D721Med (cell line): ENCODE measurements at regions not wholly inside any gene's neighbourhood (a gene's known extent, or its start where the extent isn't known, plus 50 kb on each side); places are given as distances from the start of the nearest gene placed in this dataset.

ENCODE experiments used
- DNase-seq: peaks from one replicate; pipeline ENCODE4 v3.0.0; 2011; ENCODE audit warnings: low spot score; ENCODE audit not compliant: insufficient read length
- FAIRE-seq: peaks from 2 replicates; lab custom pipeline; 2011; peaks lifted over from hg19 to GRCh38; lab: Jason Lieb, UNC
- TF ChIP-seq, protein P1 (sequence below): IDR thresholded peaks from 2 replicates; pipeline ENCODE4 v1.5.1; 2012; ENCODE audit warnings: mild to moderate bottlenecking, control low read depth; ENCODE audit not compliant: insufficient read depth; ENCODE audit errors: missing control alignments

DNA sequence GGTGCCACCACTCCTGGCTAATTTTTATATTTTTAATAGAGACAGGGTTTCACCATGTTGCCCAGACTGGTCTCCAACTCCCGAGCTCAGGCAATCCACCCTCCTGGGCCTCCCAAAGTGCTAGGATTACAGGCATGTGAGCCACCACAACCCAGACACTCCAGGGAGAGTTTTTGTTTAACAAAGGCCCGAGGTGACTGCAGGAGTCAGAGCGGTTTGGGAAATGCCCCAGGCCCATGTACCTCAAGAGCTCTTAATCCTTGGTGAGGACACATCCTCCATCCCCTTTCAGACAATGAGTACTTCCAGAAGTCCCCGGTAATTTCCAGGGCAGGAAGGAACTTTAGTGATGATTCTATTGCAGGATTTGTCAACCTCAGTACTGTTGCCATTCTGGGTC is 176.0 kb downstream of the ESRRB start:
- no peak for DNase-seq
- TF ChIP-seq, protein P1, sequence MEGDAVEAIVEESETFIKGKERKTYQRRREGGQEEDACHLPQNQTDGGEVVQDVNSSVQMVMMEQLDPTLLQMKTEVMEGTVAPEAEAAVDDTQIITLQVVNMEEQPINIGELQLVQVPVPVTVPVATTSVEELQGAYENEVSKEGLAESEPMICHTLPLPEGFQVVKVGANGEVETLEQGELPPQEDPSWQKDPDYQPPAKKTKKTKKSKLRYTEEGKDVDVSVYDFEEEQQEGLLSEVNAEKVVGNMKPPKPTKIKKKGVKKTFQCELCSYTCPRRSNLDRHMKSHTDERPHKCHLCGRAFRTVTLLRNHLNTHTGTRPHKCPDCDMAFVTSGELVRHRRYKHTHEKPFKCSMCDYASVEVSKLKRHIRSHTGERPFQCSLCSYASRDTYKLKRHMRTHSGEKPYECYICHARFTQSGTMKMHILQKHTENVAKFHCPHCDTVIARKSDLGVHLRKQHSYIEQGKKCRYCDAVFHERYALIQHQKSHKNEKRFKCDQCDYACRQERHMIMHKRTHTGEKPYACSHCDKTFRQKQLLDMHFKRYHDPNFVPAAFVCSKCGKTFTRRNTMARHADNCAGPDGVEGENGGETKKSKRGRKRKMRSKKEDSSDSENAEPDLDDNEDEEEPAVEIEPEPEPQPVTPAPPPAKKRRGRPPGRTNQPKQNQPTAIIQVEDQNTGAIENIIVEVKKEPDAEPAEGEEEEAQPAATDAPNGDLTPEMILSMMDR, result no peak
- no peak for FAIRE-seq

DNA sequence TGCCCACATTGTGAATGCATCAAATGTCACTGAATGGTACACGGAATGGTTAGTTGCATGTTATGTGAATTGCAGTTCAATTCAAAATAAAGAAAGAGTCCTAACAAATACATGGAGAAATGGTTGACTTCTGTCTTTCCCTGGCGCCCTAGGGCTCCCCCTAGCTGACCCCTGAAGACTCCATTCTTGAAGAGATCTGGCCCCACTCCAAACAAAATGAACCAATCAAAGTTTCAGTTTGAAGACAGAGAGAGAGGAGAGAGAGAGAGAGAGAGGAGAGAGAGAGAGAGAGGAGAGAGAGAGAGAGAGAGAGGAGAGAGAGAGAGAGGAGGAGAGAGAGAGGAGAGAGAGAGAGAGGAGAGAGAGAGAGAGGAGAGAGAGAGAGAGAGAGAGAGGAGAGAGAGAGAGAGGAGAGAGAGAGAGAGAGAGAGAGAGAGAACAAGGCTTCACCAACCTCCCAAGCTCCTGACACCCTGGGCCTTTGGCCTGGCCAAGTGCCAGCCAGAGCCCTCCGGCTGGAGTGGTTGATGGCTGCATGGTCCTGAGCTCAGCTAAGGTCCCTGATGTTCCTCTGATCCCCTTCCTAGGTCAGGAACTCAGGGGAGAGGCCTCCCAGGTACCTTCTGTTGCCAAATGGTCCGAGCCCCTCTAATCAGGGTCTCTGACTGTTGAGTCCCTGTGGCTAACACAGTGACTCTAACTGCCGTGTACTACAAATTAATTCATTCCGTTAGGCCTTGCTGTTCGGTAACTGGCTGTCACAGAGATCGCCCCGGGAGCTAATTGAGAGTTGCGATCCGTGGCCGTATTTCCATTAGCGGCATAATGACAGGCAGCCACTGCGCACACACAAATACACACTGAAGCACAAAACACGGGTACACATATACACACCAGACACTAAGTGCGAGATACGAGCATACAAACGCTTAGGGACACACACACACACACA is 188.8 kb downstream of the ESRRB start:
- TF ChIP-seq, protein P1, result peak; percentile 7
- no peak for FAIRE-seq
- no peak for DNase-seq

DNA sequence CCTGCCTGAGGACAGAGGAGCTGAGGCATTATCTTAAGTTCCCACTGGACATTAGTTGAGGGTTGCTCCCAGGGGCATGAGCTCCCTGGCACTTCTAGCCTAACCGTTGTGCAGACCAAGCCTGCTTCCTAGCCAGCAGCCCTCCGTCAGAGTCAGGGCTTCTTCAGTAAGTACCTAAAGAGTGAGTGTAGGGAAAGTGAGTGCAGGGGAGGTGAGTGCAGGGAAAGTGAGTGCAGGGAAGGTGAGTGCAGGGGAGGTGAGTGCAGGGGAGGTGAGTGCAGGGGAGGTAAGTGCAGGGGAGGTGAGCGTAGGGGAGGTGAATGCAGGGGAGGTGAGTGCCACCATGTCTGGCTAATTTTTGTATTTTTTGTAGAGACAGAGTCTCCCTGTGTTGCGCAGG is 190.5 kb downstream of the ESRRB start:
- TF ChIP-seq, protein P1, result no peak
- no peak for DNase-seq
- FAIRE-seq, result no peak

DNA sequence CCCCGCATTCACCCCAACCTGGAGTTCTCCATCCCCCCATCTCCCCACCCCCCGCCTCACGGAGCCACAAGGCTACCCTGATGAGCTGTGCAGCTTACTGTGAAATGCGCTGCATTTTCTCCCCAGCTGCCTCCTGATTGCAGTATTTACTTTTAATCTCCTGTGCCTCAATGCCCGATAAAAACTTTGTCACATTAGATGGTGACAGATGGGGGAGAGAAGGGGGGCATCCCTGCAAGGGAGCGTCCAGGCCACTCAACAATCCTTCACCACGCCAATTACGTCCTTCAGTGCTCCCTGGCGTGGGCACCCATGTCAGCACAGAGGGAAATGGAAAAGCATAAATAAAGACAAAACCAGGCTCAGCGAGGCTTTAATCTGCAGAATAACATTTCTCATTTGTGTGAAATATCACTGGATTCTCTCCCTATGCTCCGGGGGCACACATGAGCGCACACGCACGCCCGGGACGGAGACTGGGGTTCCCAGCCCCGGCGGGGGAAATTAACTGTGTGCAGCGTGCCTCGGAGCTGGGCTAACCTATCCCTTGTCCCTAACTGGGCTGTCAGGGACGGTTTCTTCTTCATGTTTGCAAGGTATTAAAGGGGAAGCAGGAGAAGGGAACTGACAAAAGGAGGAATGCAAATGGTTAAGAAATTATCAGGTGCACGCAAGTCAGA is 186.7 kb upstream of the VASH1 start:
- TF ChIP-seq, protein P1, result no peak
- FAIRE-seq, result no peak
- DNase-seq, result no peak

DNA sequence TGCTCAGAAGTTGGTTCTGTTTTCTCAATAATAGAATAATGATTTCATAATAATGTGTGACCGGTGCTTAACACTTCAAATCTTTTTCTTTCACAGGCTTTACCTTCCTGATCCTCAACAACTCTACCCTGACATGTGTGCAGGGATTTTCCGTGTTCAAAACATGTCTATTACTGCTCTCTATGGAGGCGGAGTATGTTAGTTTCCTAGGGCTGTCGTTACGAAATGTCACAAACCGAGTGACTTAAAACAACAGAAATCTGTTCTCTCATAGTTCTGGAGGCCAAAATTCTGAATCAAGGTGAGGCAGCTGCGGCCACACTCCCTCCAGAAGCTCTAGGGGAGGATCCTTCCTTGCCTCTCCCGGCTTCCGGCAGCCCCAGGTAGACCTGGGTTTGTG is 186.2 kb upstream of the VASH1 start:
- DNase-seq, result no peak
- FAIRE-seq, result no peak
- TF ChIP-seq, protein P1, result no peak

DNA sequence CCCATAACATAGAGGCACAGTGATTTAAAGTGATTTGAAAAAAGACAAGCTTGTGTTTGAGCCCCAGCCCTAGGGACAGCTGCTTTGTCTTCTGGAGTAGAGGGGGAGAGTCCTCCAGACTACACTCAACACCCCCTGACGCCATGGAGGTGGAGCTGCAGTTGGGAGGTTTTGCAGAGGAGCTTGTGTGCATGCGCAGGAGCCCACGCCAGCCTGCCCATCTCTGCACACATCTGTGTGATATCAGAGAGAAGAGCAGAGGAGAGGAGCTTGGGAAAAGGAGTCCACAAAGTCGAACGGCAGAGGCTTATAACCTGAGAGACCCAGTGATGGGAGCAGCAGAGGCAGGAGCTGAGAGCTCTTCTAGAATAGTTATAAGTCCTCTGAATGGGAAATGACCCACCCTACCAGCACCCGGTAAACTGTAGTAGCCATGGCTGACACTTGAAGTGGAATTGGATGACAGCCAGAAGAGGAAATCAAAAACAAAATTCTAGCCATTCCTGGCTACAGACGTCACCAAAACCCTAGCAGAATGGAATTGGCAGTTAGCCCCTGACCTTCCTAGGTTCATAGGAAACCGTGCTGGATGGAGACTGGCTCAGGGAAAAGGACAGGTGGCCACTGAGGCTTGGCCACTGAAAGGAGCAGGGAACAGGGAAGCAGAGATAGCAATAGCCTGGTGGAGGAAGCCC is 185.1 kb upstream of the VASH1 start:
- TF ChIP-seq, protein P1, result no peak
- DNase-seq, result no peak
- FAIRE-seq, result no peak
